GM21723 (cell line): ENCODE measurements at regions not wholly inside any gene's neighbourhood (a gene's known extent, or its start where the extent isn't known, plus 50 kb on each side); places are given as distances from the start of the nearest gene placed in this dataset.
"Not testable (repeated sequence)": the region's sequence is repeated elsewhere in the genome, so short reads cannot be mapped to it uniquely, and the experiment has no call there.

Source experiments
- ATAC-seq: cut with Tn5 transposase; IDR thresholded peaks from one replicate; pipeline ENCODE4 v1.9.1; 2021; ENCODE audit warnings: mild to moderate bottlenecking, moderate library complexity; ENCODE audit not compliant: unreplicated experiment

DNA sequence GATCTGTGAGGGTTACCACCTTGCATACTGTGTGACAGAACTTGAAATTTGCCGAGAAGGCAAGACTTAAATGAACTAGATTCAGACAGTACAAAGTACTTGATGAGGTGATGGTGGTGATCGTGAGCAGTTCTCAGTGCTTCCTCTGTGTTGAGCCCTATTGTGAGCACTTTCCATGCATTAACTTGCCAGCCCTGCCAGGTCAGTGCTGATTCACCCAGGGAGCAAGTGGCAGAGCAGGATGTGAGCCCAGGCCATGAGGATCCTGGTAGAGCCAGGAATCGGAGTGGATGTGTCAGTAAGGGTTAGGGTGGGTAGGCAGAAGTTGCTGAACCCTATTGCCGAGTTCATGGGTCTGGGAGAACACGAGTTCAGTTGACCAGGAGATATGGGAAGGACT, 4545.7 kb upstream of the TPTE start:
- ATAC-seq: not testable (repeated sequence)

DNA sequence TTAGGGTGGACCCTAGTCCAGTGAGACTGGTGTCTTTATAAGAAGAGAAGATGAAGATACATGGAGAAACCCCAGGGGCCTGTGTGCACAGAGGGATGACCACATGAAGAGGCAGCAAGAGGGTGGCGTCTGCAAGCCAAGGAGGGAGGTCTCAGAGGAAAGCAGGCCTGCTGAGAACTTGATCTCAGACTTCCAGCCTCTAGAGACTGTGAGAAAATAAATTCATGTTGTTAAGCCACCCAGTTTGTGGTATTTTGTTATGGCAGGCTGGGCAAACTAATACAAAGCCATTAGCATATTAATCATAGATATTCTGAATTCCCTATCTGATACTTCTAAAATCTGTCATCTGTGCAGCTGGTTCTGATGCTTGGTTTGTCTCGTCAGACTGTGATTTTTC, 4523.8 kb upstream of the TPTE start:
- not testable (repeated sequence) for ATAC-seq

DNA sequence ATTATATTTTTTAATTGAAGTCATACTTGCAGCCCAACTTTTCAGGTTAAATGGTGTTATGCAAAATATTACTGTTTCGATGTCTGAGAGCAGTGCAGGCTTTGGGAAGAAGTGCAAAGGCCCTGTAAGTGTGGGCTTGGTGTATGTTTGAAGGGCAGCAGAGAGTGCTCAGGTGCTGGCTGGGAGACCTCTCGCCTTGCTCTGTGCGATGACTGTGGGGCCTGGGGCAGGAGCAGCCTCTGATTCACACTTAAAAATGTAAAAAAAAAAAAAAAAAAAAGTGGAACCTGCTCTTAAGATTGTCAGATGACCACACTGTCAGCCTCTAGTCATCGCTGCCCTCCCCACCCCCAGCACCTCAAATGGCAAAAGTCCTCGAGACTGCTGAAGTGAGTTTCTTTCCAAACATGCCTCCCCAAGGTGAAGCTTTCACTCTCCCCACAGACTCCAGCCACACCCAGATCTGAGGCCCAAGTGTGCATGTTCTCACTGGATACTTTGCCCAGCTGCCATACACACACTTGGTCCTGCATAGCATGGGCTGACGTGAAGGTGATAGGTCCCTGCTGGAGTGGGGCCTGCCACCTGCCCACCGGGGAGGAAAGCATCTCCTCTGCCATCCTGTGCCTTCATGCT, 4505.8 kb upstream of the TPTE start:
- ATAC-seq: not testable (repeated sequence)

DNA sequence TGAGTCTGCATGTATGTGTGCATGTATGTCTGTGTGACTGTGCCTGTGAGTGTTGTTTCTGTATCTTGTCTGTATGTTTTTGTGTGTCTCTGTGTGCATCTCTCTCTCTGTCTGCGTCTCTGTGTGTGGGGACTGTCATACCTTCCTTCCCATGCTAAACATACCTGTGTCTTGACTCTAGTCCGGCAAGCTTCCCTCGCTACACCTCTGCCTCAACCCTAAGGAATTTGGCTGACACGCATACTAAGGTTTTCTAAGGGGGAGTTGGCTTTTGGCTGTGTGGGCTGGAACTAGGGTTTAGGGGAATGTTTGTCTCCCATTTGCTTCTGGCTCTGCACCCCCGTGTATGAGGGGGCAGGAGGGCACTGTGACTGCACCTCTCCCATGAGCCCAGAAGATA, 4500.9 kb upstream of the TPTE start:
- not testable (repeated sequence) for ATAC-seq

DNA sequence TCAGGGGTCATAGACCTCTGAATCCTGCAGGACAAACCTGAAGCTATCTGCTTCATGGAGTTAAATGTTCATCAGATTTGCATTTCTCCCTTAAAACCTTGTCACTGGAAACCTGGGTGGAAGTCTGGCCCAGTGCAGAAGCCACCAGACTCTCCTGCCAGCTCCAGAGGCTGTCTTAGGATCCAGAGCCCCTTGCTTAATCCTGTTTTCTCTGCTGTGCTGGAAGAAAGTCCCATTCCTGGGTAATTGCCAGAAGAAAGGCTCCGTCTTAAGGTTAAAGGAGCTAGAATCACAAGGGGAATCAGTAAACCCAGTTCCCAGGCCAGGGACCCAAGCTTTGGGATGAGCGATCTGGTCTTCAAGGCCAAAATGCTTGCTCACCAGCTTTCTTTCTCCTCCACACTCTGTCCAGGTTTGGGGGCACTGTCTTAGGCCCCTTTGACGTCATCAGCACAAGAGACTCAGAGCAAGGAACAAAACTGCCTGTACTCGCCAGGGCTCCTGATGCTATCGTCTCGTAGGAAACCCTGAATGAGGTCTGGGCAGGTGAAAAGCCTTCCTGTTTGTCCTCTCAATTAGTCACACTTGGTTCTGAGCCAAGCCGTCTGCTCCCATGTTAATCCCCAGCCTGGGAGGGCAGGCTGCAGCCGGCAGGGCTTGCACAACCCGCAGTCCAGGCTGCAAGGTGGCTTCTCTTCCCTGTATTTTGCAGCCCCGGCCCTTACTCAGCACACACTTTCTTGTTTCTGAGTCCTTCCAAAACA, 4500.2 kb upstream of the TPTE start:
- not testable (repeated sequence) for ATAC-seq

DNA sequence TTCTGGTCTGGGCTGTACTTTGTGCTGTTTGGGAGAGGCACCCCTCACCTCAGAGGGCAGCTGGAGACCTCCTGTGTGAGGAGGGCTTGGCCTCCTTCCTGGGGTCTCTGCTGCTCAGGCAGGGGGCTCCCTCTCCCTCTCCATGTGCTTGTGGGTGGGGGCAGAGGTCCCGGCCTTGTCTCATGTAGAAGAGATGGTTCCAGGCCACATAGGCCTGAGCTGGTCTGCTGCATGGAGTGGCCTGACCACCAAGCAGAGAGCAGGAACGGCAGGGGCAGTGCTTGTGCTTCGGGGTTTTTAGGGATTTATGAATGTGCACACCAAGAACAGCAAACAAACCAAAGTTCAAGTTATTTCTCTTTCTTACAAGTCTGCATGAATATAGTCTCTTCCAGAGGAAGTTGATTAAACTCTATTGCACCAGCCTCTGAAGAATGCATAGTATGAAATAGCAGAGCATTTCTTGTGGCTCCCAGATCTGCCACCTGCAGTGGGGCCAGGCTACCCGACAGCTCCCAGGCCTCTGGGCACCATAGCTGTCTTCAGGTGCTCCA, 4499.6 kb upstream of the TPTE start:
- not testable (repeated sequence) for ATAC-seq

DNA sequence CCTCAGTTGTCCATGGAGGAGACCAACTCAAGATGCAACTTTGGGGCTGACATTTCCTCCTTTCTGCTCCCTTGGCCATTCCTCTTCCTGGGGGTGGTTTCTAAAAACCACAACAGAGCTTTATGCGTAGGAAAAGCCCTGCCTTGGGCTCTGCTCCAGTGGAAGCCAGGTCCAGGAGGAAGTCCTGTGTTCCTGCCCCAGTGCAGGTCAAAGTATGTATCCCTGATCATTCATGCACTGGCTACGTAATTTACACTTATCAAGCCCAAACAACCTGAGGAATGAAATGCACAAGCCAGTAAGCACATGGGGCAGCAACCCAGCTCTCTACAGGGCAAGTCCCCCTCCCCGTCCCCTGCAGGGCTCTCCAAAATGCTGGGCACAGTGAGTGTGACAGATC, 4498.1 kb upstream of the TPTE start:
- ATAC-seq: not testable (repeated sequence)

DNA sequence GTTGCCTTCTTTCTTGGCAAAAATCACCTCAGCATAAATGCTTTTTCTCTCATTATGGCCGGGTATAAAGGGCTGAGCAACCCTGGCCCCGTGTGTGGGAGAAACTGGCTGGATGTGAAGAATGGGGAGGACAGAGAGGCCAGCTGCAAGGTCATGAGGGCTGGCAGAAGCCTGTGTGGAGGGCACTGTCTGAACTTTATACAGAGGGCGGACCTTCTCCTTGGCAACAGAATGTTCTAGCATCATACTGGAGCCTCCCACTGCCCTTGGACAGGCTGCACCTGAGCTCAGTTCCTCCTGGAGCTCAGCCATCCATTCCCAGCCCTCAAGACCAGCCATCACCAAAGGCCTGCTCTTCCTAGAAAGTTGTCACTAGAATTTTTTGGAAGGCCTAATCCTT, 4496.2 kb upstream of the TPTE start:
- ATAC-seq: not testable (repeated sequence)

DNA sequence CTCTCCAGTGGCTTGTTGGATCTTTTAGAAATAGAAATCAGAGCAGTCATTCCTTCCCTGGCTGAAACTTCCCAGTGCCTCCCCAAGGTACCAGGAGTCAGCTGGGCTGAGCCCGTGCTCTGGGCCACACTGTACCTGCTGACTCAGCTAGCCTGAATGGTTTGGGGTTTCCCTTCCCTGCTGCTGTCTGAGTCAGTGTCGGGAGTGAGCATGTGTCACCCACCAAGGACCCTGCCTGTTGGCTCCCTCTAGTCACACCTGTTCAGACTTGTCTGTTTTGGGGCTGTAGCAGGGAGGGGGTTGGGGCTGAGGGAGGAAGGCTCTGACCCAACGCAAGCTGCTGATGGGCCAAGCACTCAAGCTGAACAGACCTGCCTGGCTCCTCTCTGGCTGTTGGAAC, 4493.9 kb upstream of the TPTE start:
- not testable (repeated sequence) for ATAC-seq

DNA sequence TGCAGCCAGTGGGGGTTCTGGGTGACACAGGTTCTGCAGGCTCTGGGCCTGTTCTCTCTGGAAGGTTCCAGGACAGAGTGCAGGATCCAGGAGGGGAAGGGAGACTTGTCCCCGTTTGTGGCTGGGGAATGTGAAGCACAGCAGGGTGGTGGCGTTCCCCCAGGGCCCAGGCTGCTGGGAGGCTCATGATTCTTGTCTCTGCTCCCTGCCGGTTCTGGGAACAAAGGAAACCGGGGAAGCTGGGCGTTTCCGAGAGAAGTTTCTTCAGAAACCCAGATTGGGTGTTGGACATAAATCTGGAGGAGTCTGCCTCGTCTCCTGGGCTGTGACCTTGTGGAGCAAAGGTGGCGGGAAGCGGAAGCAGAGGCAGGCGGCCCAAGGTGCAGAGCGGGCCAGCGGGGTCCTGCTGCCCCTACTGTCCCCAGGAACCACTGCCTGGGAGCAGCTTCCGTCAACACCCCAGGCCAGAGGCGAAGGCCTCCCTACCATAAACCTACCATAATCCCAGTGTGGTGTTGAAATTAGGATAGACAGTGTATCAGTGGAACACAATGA, 4487.2 kb upstream of the TPTE start:
- ATAC-seq: not testable (repeated sequence)

DNA sequence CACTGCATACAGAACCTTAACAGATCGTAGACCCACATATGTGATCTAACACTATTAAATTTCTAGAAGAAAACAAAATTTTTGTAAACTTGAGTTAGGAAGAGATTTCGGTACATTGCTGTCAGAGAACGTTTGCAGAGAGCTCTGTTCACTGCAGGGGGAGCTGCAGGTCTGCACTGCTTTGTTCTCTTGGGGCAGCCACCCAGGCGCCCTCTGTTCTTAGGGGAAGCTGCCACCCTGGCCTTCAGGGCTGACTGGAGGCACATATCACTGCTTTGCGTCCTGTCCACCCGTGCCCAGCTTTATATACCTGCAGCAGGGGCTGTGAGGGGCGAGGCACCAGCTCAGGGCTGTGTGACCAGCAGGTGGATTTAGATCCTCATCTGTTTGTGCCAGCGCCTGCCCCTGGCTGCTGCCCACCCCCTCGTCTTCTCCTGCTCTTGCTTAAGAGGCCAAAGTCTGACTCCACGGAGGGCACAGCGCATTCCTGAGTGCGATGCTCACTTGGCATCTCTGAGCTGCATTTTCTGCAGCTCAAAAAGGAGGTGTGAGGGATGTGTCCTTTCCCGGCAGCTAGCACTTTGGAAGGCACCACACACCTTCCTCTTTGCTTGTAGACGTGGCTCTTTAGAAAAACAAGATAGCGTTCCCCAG, 4486.4 kb upstream of the TPTE start:
- not testable (repeated sequence) for ATAC-seq

DNA sequence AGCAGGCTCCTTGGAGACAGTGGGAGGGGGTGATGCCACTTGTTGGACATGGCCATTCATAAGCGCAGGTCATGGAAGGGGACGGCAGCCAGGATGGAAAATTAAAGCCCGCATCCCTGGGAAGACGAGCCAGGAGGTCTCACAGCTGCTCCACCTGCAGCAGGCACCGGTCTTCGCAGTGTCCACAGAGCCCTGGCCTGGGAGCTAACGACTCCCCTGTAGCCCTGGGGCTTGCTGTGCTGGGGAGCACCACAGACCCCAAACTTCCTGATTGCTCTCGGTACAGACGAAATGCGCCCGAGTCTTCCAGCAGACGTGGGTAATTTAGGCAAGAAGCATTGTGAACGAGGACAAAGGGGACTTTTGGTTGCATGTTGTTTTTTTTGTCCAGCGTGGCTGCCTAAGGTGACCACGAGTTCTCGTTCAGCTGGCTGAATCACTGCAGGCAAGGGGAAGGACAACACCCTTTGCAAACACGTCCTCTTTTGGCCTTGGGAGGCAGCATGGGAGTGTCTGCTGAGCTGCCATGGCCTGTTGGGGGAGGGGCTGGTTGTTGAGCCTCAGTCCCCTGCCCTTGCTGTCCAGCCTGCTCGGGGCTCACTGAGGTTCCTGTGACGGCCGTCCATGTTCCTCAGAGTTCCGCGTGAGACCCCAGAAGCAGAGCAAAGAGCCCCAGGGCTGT, 4485.8 kb upstream of the TPTE start:
- ATAC-seq: not testable (repeated sequence)

DNA sequence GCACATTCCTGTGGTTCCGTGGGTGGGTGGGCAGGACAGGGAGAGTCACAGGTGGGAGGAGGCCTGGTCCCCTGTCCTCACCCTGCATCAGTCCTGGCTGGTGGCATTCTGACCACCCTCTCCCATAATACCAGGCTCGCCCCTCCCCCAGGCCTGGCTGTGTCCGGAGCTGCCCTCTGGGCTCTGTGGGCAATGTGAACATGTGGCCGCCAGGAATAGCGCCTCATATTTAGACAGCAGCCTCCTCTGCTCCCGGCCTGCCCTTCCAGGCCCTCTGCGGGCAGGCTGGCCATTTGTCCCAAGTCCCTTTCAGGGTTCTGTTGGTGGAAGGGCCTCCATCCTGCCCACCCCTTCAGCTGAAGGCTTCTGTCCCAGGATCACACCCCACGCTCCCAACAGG, 4482.2 kb upstream of the TPTE start:
- ATAC-seq: not testable (repeated sequence)

DNA sequence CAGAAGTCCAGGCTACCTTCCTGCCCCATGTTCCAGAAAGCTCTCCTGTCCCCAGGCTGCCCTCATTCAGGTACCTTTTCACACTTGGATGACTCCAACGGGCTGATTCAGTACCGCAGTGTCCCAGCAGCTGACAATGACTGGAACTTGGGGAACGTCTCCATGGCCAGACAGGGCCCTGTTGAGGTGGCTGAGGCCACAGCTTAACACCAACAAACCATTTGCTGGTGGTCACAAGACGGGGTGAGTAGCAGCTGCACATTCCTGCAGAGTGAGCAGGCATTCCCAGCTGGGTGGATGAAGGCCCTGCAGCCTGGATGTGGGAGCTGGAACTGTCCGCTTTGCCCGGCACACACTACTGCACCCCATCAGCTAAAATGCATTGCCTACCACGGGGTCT, 4481.3 kb upstream of the TPTE start:
- ATAC-seq: not testable (repeated sequence)

DNA sequence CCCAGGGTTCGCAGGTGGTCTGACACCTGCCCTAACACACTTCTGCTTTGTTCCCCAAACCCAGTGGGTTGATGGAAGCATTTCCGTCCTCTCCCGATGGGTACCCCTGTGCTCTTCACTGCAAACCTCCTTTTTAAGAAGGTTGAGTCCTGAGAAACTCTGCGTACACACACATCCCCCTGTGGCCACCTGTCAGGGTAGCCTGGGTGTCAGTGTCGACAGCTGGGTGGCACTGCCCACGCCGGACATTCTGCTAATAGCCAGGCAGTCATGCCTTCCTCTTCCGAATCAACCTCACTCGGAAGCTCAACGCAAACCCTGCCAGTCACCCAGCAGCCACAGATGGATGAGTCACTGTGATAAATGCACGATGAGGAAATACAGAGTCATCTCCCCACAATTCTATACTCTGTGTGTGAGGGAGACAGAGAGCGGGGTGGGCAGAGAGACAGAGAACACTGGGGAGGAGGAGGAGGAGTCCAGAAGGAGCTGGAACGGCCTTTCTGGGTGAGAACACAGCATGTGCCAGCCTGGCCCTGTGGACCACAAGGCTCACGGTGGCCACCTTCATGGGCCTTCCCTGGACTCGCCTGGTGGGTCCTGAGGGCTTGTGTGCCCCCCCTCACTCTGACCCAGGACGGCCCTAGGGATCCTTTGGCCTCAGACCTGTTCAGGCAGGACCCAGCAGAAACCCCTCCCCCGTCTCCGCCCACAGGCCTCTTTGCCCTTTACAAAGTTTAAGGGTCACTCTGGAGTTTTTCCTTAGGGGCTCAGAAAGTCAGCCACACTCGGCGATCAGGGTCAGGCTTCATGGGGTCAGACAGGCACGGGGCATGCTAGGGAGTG, 4477.7 kb upstream of the TPTE start:
- not testable (repeated sequence) for ATAC-seq

DNA sequence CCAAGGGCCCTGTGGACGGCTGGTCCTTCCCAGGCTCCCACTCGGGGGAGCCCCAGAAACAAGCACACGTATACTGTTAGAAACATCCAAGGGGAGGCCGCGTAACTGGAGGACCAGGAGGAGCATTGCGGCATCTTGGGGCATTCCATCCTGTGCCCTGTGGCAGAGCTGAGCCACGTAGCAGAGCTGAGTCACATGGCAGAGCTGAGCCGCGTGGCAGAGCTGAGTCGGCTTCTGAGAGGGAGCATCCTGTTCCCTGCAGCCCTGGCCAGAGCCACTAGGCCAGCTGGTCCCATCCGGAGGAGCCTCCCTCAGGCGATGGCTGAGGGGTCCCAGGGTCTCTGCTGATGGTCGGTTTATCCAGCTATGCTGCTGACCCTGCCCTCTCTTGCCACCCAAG, 4476.7 kb upstream of the TPTE start:
- not testable (repeated sequence) for ATAC-seq

DNA sequence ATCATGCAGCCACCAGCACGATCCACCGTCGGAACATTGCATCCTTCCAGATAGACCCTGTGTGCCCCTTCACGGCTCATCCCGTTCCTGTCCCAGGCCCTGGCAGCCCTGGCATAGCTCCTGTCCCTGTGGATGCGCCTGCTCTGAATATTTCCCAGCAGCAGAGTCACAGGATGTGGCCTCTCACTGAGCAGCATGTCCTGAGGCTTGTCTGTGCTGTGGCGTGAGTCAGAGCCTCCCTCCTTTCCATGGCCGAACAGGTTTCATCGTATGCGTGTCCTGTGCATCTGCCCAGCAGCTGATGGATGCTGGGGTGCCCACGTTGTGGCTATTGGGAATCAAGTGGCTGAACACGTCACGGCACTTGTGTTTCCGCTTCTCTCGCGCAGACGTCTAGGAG, 4471.5 kb upstream of the TPTE start:
- ATAC-seq: not testable (repeated sequence)

DNA sequence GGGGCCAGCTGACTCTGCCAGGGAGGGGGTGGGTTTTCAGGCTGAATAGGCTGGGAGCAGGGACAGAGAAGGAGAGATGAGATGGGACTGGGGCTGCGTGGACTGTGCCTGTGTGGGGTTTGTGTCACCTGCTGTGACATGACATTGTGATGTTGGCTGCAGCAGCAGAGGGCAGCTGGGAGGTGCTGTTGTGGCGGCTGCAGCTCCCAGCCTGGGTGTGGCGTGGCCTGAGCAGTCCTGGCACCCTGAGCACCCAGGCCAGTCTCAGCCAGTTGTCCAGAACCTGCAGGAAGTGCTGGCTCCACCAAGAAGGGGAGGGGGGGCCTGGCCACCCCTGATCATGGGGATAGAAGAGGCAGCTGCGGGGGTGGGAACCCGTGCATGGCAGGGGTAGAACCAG, 4469.3 kb upstream of the TPTE start:
- not testable (repeated sequence) for ATAC-seq

DNA sequence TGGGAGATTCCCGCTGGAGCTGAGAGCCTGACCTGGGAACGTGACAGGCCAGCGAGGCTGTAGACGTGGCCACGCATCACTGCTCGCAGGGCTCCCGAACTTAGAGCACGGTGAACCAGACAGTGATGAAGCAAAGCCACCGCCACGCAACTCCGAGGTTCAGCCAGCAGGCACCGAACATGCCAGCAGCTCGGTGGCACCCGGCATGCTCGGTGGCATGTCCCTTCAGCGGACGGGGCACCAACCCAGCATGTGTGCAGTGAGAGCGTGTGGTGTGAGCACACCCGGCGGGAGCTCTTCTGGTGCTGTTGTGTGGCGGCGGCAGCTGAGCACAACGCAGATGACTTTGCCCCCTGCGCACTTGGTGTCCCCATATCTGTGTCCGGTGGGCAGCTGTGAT, 4468.2 kb upstream of the TPTE start:
- ATAC-seq: not testable (repeated sequence)

DNA sequence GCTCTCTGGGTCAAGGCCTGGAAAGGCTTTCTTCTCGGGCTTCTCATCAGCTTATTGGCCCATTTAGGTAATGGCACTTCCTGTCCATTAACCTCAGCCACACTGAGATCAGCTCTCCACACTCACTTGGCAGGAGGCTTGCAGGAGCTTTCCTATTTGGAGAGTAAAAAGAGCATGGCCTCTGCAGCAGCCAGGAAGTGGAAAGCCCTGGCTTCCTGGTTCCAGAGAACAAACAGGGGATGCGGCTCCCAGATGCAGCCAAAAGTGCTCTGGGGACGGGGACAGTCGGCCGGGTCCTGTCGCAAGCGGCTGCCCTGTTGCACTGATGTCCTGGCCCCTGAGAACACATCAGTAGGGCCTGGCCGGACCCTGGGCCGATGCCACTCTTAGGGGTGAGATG, 4462.4 kb upstream of the TPTE start:
- ATAC-seq: not testable (repeated sequence)
